HG02885 (cell line): ENCODE measurements at regions not wholly inside any gene's neighbourhood (a gene's known extent, or its start where the extent isn't known, plus 50 kb on each side); places are given as distances from the start of the nearest gene placed in this dataset.
"Not testable (repeated sequence)": the region's sequence is repeated elsewhere in the genome, so short reads cannot be mapped to it uniquely, and the experiment has no call there.

Source experiments
- ATAC-seq: cut with Tn5 transposase; IDR thresholded peaks from one replicate; pipeline ENCODE4 v1.9.1; 2021; ENCODE audit warnings: mild to moderate bottlenecking; ENCODE audit not compliant: unreplicated experiment, poor library complexity

DNA sequence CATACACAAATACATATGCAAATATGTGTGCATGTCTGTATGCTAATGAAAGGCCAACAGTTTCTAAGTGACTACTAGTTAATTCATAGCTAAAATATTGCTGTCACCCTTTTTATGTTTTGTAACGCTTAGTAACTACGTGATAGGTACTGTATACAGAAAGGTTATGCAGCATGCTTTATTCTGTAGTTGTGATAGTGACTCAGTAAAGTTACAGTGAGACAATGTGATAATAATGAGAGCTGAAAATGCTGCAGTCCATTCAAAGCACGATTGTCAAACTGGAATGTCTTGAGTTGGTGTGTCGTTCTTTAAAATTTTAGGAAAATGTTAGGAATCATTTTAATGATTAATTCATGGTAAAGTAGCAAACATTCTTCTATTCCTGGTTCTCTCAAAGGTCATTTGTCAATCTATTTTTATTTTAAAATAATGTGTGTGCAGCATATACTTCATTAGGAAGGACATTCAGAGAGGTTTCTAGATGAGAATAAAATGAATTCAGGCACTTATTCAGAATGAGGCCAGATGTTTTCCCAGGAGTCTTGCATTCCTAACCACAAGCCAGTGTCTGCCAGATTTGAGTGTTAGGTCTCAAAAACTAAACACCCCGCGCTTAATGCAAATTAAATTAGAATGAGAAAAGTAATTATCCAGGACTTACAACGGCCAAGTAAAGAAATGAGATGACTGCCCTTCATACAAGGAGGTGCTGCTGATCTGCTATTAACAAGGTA lies 408.8 kb upstream of the FZD8 start:
- no peak for ATAC-seq

DNA sequence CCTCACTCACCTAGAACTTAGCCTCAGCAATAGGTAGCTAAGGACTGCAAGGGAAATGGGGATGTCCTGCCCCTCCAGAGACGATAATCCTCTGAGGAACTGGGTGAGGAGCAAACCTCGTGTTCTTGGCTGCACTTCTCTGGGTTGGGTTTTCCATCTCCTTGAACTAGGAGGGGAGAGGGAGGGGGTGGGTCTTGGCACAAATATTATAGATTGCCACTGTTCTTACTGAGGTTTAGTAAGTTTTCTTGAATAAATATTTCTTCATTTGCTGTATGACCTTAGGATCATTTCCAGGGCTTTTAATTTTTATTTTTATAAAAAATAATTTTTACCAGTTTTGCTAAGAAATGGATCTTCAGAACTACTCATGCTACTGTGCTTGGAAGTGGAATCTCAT lies 406.7 kb upstream of the FZD8 start:
- ATAC-seq, result no peak

DNA sequence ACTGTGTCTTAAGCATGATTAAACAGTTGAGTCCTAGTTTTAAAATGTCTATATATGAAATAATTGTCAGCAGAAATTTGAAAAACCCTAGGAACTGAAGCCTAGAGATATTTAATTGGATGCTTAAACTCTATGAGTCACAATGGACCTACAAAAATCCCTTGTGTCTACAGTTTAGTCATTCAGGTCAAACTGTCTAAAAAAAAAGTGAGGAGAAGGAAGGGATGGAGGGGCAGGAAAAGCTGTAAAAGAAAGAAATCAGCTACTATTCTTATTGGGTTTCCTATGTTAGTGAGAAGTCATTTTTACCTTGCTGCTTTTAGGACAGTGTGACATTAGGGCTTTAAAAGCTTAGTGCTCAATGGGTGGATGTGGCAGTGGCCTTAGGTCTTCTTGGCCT lies 406.1 kb upstream of the FZD8 start:
- no peak for ATAC-seq

DNA sequence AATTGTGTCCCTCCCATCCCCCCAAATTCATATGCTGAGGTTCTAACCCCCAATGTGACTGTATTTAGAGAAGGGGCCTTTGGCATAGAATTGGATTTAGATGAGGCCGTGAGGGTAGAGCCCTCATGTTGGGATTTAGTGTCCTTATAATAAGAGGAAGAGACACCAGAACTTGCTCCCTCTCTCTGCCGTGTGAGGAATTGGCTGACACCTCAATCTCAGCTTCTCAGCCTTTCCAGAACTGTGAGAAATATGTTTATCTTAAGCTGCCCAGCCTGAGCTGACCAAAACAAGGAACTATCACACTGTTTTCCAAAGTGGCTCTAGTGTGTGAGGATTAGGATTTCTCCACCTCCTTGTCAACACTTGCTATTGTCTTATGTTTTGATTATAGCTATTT lies 400.0 kb upstream of the FZD8 start:
- ATAC-seq, result no peak

DNA sequence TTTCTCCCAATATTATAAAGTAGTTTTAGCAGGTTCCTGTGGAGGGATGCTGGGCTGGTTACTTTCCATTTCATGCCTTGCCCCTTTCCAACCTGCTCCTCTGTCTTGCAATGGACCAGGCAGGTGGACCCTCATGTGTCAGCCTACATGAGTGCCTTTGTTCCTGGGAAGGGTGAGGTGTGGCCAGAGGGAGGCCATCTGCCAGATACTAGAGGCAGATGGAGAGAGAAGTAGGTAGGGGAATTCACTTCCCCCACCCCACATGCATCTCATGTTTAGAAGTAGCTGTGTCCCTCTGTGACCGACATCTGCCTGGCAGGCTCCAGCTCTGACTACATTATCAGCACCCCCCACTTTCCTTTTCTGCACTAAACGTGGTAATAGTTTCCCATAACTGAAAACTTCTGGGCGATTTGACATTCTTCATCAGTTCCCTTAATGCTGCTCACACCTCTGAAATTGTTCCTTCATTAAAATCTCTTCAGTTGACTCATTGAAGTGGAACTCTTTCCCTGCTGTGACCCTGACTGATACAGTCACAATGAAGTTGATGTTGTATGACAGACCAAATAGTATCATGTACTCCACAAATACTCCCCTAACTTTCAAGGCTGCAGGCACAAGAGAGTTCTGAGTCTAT lies 396.3 kb upstream of the FZD8 start:
- no peak for ATAC-seq

DNA sequence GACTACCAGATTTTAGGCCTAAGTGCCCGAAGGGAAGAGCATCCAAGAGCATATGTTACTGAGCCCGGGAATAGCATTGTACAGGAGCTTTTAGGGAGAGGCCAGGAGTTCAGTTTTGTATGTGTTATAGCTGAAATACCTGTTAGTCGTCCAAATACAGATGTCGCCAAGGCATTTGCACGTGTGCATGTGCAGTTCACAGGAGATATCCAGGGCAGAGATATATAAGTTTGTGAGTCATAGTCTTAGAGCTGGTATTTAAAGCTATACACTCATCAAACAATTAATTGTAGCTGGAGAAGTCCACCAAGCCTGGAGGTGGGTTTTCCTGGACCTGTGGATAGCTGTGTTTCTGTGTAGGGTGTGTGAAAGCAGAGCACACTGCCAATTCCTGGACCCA lies 394.0 kb upstream of the FZD8 start:
- ATAC-seq, result no peak

DNA sequence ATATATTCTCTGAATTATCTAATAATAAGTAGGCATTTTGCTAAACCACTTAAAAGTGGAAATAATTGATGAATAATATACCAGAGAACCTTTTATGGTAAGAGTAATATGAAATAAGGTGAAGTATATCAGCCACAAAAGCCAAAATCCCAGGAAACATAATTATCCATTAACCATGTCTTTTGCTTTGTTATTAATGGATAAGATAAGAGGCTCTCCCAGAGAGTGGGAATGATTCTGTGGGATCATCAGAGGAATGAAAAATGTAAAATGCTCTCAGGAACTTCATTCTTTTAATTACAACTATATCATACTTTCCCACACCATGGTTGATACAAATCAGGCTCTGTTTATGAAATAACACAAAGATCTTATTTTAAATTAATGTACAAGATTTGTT lies 391.7 kb upstream of the FZD8 start:
- no peak for ATAC-seq

DNA sequence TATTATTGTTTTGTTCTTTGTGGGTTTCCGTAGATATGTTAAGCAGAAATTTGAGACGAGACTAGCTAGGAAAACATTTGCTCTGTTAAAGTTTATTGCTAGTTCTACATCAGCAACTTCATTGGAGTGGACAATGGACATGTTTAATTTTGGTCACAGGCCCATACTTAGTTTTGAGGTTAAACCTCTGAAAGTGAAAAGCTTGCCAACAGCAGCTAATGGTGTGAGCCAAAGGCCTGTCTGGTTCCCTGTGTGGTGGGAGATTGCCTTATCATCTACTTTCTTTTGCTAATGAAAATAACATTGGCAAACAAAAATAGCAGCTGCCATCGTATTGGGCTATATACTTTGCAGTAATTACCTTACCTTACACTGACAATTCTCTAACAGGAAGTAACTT lies 388.4 kb upstream of the FZD8 start:
- no peak for ATAC-seq

DNA sequence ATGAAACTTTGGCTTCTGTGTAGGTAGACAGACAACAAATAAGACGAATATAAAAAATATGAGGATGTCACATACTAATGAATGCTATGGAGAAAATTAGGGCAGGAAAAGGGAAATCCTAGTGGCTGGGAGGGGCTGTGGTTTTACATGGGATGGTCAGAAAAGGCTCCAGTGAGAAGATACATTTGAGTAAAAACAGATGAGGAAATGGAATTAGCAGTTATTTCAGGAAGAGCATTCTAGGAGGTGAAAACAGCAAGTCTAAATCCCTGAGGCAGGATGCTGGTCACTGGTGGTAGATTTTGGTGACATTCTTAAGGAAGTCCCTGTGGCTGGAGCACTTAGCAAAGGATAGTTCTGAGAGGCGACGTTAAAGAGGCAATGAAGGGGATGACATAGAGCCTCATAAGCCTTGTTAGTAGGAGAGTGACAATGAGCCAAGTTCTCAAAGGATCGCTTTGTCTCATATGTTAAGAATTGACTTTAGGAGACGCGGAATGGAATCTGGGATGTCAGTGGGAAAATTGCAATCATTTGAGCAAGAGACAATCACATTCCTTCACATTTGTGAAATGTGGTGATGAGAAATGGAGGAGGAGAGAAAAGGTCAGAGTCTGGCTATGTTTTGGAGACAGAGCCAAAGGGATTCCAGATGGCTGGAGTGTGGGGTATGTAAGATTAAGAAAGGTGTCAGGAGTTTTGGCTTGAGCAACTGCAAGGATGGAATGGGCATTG lies 384.7 kb upstream of the FZD8 start:
- no peak for ATAC-seq

DNA sequence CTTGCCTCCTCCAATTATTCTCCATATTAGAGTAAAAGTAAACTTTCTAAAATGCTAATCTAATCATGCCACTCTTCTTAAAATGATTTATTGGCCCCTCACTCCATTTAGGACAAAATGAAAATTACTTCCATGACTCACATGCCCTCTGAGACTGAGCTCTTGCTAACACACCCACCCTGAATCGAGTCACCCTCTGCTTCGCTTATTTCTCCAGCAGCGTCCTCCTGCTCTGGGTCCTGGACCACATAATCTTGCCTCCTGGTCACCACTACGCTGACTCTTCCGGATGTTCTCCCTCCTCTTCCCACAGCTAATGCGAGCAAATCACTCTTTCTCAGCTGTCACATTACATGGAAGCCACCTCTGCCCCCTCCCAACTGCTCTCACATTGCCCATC lies 384.0 kb upstream of the FZD8 start:
- no peak for ATAC-seq

DNA sequence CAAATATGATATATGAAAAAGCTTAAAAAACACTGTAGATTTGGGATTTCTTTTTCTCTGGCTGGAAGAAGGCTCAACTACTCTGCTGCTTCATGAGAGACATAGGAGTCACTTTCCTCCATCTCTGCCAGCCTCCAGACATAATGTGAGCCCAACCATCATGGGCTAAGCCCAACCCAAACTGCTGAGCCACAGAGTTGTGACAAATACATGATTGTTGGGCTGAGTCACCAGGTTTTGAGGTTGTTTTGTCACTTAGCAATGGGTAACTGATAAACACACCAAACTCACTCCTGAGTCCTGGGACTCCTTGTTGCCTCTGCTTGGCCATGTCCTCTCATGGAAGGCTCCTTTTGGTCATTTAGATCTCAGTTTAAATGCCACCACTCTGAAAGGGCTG lies 381.8 kb upstream of the FZD8 start:
- ATAC-seq, result no peak

DNA sequence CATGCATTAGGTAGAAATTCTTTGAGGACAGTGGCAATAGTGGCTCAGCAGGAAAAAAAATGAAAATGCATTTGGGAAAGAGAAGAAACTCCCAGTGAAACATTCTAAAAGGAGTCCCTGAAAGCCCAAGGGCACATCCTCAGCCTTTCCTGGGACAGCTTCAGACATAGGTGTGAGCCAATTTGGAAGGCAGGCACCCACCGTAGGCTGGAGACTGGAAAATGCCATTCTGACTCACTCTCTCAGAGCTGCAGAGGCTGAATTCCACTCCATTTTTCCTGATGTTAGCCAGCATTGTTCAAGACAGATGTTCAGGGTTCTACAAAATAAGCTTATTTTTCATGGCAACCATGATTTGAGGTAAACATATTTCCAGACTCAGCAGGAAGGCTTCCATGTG lies 379.0 kb upstream of the FZD8 start:
- ATAC-seq, result no peak

DNA sequence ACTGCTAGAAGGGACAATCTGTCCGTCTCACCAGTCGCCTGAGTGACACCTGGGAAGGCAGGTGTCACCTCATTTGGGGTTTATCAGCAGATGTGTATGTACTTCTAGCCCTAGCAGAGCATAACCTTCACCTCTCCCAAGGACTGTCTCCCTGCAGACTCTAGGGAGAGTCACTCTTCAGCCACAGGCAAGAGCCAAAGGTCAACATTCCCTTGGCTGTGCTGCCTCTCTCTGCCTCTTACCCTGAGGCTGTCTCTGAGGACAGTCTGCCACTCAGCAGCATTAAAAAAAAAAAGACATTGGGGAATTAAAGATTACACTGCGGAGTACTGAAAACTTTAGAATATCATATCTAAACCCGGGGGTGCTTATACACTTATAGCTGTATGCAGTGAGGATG lies 377.7 kb upstream of the FZD8 start:
- ATAC-seq, result no peak

DNA sequence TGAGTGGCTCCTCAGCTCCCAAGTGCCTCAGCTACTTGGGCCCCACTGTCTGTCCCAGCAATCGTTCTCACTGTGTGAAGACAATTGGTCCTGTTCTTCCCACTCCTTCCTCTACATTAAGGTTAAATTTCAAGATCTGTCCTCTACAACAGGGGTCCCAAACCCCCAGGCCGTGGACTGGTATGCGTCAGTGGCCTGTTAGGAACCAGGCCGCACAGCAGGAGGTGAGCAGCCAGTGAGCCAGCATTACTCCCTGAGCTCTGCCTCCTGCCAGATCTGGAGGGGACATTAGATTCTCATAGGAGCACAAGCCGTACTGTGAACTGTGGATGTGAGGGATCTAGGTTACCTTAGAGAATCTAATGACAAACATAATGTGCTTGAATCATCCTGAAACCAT lies 376.9 kb upstream of the FZD8 start:
- no peak for ATAC-seq

DNA sequence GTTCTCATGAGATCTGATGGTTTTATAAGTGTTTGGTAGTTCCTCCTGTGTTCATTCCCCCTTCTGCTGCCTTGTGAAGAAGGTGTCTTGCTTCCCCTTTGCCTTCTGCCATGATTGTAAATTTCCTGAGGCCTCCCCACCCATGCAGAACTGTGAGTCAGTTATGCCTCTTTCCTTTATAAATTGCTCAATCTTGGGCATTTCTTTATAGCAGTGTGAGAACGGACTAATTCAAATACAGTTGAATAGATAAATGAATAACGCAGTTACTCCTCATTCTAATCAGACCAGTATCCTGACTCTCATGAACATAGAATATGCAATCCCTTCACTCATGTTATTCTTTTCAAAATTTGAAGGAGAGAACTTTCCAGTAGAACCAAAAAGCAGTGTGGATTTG lies 375.0 kb upstream of the FZD8 start:
- no peak for ATAC-seq

DNA sequence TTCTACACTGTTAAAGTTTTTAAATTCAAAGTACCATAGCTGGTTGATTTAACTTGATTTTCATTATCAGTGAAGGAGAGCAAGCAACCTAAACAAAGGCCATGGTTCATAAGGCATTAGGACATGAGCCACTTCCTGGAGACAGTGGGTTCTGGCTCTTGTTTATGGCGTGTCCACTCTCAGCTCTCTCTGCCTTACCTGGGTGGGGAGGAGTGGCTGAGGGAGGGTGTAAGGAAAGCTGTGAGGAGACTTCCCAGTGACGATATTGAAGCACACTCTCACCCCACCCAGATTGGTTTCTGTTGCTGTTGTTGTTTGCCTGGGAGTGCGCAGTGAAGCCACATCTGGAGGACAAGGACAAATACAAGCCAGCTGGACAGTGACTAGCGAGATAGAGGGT lies 365.3 kb upstream of the FZD8 start:
- no peak for ATAC-seq

DNA sequence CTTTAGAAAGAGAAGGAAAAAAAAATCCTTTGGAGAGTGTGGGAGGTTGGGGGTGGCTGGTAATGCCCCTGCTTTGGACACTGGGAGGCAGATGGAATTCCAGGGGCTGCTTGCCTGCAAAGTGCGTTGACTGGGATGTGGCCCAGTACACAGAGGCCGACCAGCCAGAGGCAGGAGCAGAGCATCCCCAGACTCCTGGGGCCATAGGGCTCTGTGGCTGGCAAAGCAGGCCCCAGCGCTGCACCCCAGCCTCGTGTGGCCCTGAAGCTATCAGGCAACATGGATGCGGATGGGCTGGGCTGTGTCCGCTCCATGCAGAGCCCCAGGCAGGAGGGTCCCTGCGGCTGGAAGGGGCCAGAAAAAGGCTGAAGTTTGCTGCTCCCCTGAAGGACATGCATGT lies 361.6 kb upstream of the FZD8 start:
- ATAC-seq, result no peak

DNA sequence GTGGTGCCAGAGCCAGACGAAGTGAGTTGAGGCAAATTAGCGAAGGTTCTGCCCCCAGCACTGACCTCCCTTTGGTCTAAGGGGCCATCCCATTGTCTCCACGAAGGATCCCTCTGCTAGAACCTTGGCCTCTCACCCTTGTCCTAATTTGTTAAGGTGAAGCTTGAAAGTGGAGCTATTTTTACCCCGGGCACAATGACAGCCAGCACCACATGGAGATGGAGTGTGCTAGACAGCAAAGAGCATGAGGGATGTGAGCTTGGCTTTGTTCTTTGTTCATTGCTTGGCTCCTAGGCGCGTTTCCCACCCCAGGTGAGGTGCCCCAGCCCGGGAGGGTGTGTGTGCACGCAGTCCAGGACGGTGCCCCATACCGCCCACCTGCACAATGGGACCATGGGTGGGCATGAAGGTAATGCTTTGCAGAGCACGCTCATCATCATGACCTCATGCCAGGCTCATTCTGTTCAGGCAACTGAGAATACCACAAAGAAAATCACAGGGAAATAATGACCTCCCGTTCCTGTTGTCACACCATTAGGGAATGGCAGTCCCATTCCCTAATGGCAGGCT lies 361.0 kb upstream of the FZD8 start:
- no peak for ATAC-seq

DNA sequence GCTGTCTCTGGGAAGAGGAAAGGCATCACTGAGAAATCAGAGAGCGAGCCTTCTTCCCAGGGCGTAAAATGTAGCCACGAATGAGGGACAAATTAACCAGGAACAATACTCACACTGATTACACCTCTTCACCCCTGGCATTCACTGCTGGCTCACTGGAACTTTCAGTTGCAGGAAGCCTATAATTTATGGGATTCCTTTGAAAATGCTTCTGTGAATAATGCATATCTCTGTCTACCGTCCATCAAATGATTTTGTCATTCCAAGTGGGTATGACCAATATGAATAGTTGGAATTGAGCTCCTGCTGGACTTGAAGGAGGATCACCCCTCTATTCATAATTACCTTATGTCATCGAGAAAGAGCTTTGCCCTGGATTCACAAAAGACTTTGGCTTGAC lies 360.3 kb upstream of the FZD8 start:
- no peak for ATAC-seq

DNA sequence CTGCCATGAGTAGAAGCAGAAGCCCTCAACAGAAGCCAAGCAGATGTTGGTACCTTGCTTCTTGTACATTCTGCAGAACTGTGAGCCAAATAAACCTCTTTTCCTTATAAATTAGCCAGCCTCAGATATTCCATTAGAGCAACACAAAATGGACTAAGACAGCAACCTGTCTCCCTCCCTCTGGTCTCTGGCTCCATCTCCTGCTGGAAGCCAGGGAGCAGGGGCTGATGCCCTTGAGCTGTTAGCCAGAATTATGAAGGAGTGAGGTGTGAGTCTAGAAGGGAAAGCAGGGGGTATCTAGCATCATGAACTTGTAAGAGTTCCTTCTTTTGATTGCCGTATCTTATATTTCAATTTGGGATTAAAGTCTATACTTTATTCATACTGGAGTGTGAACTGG lies 358.7 kb upstream of the FZD8 start:
- not testable (repeated sequence) for ATAC-seq

DNA sequence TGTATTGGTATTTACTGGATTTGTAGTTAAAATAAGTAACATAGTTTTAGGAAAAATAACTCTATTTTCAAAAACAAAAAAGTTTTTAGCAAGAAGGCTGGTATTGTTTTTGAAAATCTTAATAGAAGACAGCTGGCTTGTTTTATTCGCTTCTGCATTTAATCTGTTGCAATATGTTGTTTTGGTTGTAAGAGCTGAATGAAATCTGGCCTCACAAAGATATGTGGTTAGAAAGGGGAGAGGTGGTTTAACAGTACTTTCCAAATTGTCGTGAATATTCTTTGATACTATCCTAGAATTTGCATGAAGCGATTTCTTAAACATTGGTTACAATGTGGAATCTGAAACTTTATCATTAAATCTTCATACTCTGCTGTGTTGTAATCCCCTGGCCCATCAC lies 355.9 kb upstream of the FZD8 start:
- no peak for ATAC-seq
